ENCODE measurements at regions not wholly inside any gene's neighbourhood (a gene's known extent, or its start where the extent isn't known, plus 50 kb on each side); places are given as distances from the start of the nearest gene placed in this dataset.

DNA sequence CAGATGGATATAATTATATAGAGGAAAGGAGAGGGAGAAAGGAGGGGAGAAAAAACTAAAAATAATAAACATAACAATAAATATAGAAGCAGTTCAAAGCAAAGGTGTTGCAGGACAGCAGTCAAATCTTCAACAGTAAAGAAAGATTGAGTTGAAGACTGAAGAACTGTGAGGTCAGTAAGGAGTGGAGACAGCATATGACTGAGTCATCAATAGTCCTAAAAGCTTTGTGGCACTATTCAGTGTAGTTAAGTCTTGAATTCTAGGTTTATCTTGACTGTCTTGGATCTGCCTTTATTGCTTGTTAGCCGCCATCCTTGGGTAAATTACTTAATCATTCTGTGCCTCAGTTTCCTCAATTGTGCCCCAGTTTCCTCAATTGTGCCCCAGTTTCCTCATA lies 137.0 kb downstream of the MRPS30 start:
- H3K9me3 ChIP-seq (ENCODE audit: control insufficient read depth, insufficient read depth, low read depth, low read length), result no peaks in the 10 kb centered on the region
- TF ChIP-seq ZNF354C (tag by site-specific recombination; IDR thresholded peaks at IDR 0.05; ENCODE audit: borderline replicate concordance, low read depth) (no peak), ZNF302 (tag by site-specific recombination; IDR thresholded peaks at IDR 0.05; ENCODE audit: low read depth) (no peak), TRIM28 (IDR thresholded peaks at IDR 0.05; ENCODE audit: borderline replicate concordance, low read length) (no peak), ZNF16 (tag by site-specific recombination; IDR thresholded peaks at IDR 0.05; ENCODE audit: low read depth) (no peak), ZBTB49 (tag by site-specific recombination; IDR thresholded peaks at IDR 0.05; ENCODE audit: low read depth) (no peak), ZNF596 (tag by site-specific recombination; IDR thresholded peaks at IDR 0.05) (no peak), SP3 (tag by site-specific recombination; IDR thresholded peaks at IDR 0.05) (no peak)
- no peaks in the 10 kb centered on the region for H3K36me3 ChIP-seq (ENCODE audit: control insufficient read depth in 2 of 2, insufficient read depth in 1 of 2, low read length in 2 of 2)
- no peak overlapping the region for H3K4me3 ChIP-seq (ENCODE audit: low read depth, low read length)
- H3K4me1 ChIP-seq (ENCODE audit: control insufficient read depth, insufficient read depth, low read length), result no peaks in the 10 kb centered on the region
- POLR2A ChIA-PET, result no interaction called here
- CTCF ChIA-PET, result no interaction called here
- H3K27ac ChIP-seq (ENCODE audit: extremely low read depth, low read depth, low read length), result no peak overlapping the region

DNA sequence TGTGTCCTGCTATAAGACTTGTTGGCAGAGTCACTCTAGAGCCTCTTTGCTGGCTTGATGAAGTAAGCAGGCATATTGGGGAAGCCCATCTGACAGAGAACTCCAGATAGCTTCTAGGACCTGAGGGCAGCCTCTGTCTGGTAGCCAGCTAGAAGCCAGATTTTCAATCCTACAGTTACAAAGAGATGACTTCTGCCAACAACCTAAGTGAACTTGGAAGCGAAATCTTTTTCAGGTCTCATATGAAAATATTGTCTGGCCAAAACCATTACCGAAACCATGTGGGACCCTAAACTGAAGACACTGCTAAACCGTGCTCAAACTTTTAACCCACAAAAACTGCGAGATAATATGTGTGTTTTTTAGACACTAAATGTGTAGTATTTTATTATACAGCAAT lies 140.9 kb downstream of the MRPS30 start:
- Histone ChIP-seq H3K9me3 (ENCODE audit: control insufficient read depth, insufficient read depth, low read depth, low read length) (no peaks in the 10 kb centered on the region), H3K36me3 (ENCODE audit: control insufficient read depth in 2 of 2, insufficient read depth in 1 of 2, low read length in 2 of 2) (no peaks in the 10 kb centered on the region), H3K4me1 (ENCODE audit: control insufficient read depth, insufficient read depth, low read length) (no peaks in the 10 kb centered on the region), H3K27ac (ENCODE audit: extremely low read depth, low read depth, low read length) (no peak overlapping the region), H3K4me3 (ENCODE audit: low read depth, low read length) (no peak overlapping the region)
- CTCF ChIA-PET, result interaction anchor here (2.1 kb wide), 1 partner anchor 15 kb away, joined by 5 read pairs; no protein-coding TSS in a partner anchor
- POLR2A ChIA-PET, result no interaction called here
- TF ChIP-seq ZNF585B (tag by site-specific recombination; IDR thresholded peaks at IDR 0.05), result no peak
- TF ChIP-seq, protein P1, sequence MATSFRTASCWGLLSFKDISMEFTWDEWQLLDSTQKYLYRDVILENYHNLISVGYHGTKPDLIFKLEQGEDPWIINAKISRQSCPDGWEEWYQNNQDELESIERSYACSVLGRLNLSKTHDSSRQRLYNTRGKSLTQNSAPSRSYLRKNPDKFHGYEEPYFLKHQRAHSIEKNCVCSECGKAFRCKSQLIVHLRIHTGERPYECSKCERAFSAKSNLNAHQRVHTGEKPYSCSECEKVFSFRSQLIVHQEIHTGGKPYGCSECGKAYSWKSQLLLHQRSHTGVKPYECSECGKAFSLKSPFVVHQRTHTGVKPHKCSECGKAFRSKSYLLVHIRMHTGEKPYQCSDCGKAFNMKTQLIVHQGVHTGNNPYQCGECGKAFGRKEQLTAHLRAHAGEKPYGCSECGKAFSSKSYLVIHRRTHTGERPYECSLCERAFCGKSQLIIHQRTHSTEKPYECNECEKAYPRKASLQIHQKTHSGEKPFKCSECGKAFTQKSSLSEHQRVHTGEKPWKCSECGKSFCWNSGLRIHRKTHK (tag by site-specific recombination; IDR thresholded peaks at IDR 0.05), result no peak

DNA sequence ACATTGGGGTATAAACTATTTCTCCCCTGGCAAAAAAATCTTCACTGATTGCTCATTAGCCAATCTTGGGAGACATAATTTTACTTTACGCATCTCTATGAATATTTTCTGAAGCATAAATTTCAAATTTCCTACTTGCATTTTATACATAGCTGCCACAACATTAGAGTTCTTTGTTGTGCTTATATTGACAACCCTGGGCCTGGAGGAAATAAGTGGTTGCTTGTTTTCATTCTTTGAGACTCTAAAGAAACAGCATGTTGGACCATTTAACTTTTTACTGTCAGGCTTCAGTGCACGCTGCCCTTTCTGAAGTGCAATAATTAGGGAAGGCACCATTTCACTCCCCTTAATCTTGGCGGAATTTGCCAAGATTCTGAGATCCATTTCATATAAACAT lies 142.6 kb downstream of the MRPS30 start:
- no peak for TF ChIP-seq ZEB2 (tag by site-specific recombination; IDR thresholded peaks at IDR 0.05)
- no peak for TF ChIP-seq ZFHX2 (tag by site-specific recombination; conservative IDR thresholded peaks at IDR 0.05)
- TF ChIP-seq, protein P2, sequence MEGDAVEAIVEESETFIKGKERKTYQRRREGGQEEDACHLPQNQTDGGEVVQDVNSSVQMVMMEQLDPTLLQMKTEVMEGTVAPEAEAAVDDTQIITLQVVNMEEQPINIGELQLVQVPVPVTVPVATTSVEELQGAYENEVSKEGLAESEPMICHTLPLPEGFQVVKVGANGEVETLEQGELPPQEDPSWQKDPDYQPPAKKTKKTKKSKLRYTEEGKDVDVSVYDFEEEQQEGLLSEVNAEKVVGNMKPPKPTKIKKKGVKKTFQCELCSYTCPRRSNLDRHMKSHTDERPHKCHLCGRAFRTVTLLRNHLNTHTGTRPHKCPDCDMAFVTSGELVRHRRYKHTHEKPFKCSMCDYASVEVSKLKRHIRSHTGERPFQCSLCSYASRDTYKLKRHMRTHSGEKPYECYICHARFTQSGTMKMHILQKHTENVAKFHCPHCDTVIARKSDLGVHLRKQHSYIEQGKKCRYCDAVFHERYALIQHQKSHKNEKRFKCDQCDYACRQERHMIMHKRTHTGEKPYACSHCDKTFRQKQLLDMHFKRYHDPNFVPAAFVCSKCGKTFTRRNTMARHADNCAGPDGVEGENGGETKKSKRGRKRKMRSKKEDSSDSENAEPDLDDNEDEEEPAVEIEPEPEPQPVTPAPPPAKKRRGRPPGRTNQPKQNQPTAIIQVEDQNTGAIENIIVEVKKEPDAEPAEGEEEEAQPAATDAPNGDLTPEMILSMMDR (tag by site-specific recombination; IDR thresholded peaks at IDR 0.05), result no peak
- TF ChIP-seq OSR2 (tag by site-specific recombination; IDR thresholded peaks at IDR 0.05), result no peak
- TF ChIP-seq ZNF654 (tag by site-specific recombination; IDR thresholded peaks at IDR 0.05; ENCODE audit: low read depth), result no peak
- TF ChIP-seq ZFP3 (tag by site-specific recombination; IDR thresholded peaks at IDR 0.05; ENCODE audit: low read depth), result no peak
- no peak for TF ChIP-seq ZNF561 (tag by site-specific recombination; IDR thresholded peaks at IDR 0.05; ENCODE audit: borderline replicate concordance)
- TF ChIP-seq ZNF426 (tag by site-specific recombination; IDR thresholded peaks at IDR 0.05), result no peak
- no peak for TF ChIP-seq ZNF791 (tag by site-specific recombination; IDR thresholded peaks at IDR 0.05)
- no peak for TF ChIP-seq ZNF560 (tag by site-specific recombination; IDR thresholded peaks at IDR 0.05; ENCODE audit: borderline replicate concordance)
- no peak for TF ChIP-seq ZNF23 (tag by site-specific recombination; IDR thresholded peaks at IDR 0.05; ENCODE audit: borderline replicate concordance)
- TF ChIP-seq ZNF404 (tag by site-specific recombination; IDR thresholded peaks at IDR 0.05), result no peak
- no peak for TF ChIP-seq ZNF645 (tag by site-specific recombination; IDR thresholded peaks at IDR 0.05)
- Histone ChIP-seq H3K27ac (ENCODE audit: extremely low read depth, low read depth, low read length) (no peak overlapping the region), H3K9me3 (ENCODE audit: control insufficient read depth, insufficient read depth, low read depth, low read length) (no peaks in the 10 kb centered on the region)

More for the DNA sequence above, 142.6 kb downstream of the MRPS30 start:
- Histone ChIP-seq H3K4me3 (ENCODE audit: low read depth, low read length) (no peak overlapping the region), H3K4me1 (ENCODE audit: control insufficient read depth, insufficient read depth, low read length) (no peaks in the 10 kb centered on the region), H3K36me3 (ENCODE audit: control insufficient read depth in 2 of 2, insufficient read depth in 1 of 2, low read length in 2 of 2) (no peaks in the 10 kb centered on the region)
- ChIA-PET POLR2A (no interaction called here), CTCF (interaction anchor here (0.5 to 1.8 kb wide), 5 partner anchors 14 to 1161 kb away, joined by 3 to 6 read pairs (median 5); no protein-coding TSS in a partner anchor)

Data from HEK293 (cell line).